CD1c-positive myeloid dendritic cell (primary cell): ENCODE measurements at regions not wholly inside any gene's neighbourhood (a gene's known extent, or its start where the extent isn't known, plus 50 kb on each side); places are given as distances from the start of the nearest gene placed in this dataset.

Experiments
- DNase-seq: peaks from one replicate; pipeline ENCODE4 v3.0.0-alpha.2; 2016; ENCODE audit errors: extremely low spot score

DNA sequence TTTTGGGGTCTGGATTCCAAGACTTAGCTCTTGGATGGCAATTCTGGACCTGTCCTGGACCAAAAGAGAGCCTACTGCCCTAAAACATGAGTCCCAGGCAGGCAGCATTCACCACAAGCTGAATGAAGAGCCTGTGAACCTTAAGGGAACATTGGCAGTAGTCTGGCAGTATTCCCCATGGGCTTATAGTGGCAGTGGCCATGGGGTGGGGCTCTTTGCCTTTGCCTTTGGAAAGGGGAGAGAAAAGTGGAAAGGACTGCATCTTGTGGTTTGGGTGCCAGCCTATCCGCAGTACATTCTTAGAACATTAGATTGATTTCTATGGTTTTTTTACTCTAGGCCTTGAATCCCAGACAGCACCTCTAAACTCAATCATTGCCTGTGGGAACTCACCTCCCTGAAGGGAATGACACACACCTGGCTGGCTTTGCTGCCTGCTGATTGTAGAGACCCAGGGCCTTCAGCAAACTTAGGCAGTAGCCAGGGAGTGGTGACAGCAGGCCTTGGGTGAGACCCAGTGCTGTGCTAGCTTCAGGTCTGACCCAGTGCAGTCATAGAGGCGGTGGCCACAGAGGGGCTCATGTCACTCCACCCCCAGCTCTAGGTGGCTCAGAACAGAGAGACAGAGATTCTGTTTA, 216.3 kb downstream of the CETN3 start:
- DNase-seq, result no peak

- no peak for DNase-seq
These were observed 218.1 kb downstream of the CETN3 start for GRCh38 chr5:90191352-90192045.

GRCh38 chr5:90185897-90186468, 223.6 kb downstream of the CETN3 start:
- DNase-seq, result no peak

DNA sequence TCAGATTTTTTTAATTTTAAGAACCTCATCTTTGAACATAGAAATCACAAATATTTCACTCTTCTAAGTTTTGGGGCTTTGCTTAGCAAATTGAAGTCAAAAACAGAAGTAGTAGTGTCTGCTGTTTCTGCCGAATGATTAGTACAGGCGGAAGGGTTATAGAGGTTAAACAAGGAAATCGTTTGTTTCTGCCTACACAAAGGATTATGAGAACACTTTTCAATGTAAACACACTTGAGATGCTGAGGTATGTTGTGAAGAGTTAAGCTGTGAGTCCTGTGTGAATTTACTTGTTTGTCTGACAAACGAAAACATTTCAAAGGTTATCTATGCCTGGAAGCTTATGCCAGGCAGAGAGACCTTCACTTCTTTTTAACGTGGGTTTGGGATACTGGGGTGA, 224.8 kb downstream of the CETN3 start:
- no peak for DNase-seq

DNA sequence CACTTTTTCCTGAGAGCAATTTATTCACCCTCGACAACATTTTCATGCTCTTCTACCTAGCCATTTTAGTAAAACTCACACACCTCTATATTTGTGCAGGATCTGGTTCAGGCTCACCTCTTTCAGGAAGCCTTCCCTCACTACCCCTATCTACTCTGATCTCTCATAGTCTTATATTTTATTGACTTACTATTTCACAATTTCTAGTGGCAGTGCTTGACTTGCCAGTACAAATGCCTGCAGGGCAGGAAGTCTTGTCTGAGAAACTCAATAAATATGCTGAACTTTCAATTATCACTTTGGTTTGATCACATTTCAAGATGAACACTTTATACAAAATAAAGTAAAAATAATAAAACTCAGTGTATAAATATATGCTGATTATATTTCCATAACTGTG, 226.8 kb downstream of the CETN3 start:
- DNase-seq, result no peak

GRCh38 chr5:90174236-90174635, 235.3 kb downstream of the CETN3 start:
- DNase-seq, result no peak

- no peak for DNase-seq
These were observed 236.1 kb downstream of the CETN3 start for GRCh38 chr5:90173299-90174030.

DNA sequence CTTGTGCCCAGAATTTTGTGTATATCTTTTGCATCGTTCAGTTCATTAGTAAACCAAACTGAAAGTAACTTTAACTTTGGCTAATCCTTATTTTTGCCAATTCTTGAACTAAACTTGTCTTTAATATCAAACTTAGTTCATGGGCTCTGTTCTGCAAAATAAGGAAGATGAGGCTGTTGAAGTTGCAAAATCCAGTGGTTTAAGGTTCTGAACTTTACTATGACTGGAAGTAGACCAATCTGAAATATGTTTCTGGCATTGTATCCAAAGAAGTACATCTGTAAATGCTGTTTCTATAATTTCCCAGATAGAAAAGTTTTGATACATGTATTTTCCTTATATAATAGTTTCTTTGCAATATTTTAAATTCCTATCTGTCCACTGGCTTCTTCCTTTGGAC, 238.1 kb downstream of the CETN3 start:
- peak; percentile 3 for DNase-seq

DNA sequence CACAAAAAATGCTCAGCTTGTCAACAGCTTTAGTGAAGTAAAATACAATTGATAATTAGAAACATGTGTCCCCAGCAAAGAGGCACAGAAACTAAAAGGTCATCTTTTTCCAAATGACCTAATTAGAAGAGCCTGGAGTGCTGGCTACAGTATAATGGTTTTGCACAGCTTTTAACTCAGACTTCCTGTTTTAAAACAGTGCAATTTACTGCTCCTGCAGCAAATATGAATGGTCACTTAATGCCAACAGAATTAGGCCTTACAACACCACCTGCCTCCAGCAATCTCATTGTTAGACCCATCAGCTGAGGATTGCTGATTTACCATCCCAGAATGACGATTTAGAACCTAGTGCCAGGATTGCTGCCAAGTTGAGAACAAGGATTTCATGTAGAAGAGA, 239.3 kb downstream of the CETN3 start:
- no peak for DNase-seq

DNA sequence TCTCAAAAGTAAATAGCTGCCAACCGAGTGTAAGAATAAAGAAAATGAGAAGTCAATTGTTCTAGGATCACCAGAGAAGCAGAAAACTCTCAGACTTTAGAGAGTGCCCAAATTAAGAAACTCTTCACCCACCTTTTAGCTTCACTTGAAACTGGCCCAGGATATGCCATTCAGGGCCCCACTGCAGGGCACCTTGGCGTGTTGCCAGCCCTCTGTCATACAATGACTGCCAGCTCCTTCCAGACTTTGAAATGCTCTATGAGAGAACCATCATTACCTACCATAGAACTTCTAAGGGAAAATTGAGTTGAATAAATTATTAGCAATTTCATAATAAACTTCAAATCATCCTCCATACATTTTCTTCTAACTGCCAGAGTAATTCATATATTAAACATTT, 240.5 kb downstream of the CETN3 start:
- DNase-seq, result no peak

GRCh38 chr5:90168399-90168798, 241.2 kb downstream of the CETN3 start:
- DNase-seq, result no peak

DNA sequence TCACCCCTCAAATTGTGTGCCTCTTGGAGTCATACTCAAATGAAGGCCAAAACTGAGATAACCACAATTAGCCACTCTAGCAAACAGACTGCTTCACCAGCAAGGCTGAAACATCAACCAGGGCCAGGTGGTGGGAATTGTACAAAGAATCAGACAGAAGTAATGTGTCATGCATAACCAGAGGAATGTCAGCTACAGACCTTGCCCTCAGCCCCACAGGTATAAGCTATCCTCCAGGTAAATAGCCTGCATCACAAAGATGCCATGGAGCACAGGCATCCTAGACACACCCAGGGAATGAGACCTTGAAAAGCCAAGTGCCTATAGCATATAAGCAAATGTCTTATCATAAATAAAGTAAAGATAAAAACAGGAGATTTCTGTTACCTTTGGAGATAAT, 242.7 kb downstream of the CETN3 start:
- no peak for DNase-seq

DNA sequence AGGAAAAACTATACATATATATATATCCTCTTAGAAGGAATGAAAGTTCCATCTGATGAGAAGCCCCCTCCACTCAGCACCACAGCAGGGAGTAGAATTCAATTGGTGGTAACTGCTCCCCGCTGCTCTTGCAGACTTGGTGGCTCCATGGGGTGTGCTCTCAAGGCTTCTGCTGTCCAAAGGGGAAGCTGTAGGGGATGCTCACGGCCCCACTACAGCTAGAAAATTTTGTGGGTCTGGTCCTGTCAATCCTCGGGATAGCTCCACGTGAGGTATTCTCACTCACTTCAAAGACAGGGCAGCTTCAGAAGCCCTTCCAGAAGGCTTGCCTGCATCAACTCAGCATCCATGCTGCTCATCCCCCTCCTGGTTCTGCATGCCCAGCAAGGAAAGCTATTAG, 247.2 kb downstream of the CETN3 start:
- no peak for DNase-seq

DNA sequence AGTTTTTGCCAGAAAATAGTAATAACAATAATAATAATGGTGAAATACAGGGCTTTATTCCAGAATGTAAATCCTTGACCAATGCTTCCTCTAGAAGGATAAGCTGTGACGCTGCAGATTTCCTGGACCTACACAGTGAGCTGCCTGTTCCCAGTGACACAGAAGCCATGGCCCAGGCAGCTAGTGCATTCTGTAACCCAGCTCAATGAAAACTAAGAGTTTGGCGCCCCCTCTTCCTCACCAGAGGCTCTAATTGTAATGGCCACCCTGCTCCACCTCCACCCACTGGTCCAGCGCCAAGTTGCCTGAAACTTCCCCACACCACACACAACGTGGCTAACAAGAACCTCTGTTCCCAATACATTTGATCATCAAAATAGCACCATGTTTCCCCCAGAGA, 248.1 kb downstream of the CETN3 start:
- DNase-seq, result peak; percentile 50

- DNase-seq, result no peak
These were observed 251.4 kb downstream of the CETN3 start for GRCh38 chr5:90158131-90158530.

GRCh38 chr5:90153031-90153430, 256.5 kb downstream of the CETN3 start:
- DNase-seq, result no peak

- DNase-seq, result no peak
These were observed 264.8 kb downstream of the CETN3 start for GRCh38 chr5:90144625-90145327.

DNA sequence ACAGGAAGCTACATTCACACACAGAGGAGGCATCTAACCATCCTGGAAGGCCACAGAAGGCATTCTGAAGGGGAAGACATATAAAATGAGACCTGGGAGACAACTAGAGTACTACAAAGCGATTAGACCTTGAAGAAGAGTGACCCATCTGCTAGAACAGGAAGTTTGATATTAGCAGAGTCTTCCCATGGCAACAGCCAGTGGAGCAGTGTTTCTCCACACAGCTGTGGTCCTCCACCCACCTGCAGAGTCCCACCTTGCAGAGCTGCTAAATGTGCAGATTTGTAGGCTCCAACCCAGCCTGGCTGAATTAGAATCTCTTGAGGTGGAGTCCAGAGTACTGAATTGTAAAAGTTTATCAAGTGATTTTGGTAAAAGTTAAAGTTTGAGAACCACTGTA, 267.0 kb downstream of the CETN3 start:
- DNase-seq, result no peak

DNA sequence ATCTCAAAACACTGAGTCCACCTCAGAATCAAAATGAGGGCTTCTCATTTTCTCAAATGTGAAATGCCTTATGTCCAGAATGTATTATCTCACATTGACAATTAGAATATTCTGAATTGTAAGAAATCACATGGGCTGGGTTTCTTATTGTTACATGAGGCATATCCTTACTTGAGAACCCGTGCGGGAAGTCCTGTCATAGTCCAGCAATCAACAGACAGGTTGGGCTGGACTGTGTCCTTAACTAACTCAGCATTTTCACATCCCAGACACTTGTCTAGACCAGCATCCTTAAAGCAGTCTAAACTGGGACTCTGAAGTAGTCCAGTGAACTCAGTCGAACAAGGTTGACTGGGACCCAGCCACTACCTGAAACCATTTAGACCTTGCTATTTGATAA, 267.6 kb downstream of the CETN3 start:
- no peak for DNase-seq

DNA sequence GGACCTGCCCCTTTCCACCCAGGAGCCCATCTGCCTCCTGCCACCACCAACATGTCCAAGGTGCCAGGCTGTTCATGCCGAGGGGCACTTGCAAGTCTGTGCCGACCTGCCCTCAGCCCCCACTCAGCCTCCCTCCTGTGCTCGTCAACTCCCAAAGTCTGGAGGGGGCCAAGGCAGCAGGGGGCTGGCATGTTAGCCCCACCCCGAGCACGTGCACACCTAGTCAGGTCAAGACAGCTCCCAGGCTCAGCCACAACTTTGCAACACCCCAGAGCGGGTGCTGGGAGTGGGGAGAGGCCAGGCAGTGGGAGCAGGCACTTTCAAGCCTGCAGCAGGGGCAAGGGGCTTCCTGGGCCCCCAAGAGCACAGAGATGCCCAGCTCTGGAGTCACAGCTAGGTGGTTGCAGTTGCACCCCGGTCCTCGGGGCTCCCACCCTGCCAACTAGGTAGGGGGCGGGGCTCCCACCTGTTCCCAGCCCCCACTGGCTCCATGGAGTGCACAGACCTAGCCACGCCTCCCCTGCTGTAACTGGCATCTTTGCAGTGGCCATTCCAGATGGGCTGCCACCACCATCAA, 272.5 kb downstream of the CETN3 start:
- no peak for DNase-seq

DNA sequence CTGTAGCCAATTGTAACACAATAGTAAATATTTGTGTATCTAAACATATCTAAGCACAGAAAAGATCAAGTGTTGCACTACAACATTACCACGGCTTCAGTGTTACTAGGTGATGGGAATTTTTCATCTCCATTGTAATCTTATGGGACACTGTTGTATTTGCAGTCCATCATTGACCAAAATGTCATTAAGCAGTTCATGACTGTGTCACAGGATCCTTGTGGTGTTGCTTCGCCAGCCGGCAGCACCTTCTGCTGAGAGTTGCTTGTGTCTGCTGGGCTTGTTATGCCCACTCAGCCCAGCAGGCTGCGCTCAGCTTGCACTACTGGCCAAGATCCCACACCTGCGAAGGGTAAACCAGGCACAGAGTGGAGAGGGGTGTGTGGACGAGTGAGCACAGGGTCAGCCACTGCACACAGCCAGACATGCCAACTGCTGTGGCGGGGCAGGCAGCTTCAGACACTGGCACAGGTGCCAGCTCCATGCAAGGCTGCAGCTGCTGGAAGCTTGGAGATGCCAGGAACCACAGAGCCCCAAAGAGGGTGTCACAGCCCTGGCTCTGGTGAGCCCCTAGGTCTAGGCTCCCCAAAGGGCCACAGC, 273.7 kb downstream of the CETN3 start:
- DNase-seq, result no peak
